Duodenal mucosa (tissue), 2 donors: ENCODE measurements at regions not wholly inside any gene's neighbourhood (a gene's known extent, or its start where the extent isn't known, plus 50 kb on each side); places are given as distances from the start of the nearest gene placed in this dataset.

Experiments
- H3K27ac ChIP-seq: one replicate; pipeline ENCODE4 v1.7.0; 2013; ENCODE audit warnings: low read depth, low read length
- H3K27me3 ChIP-seq, 2 donors: one replicate each; pipeline ENCODE4 v1.7.0; 2013; ENCODE audit warnings: low read length in 2 of 2, control low read depth in 1 of 2; ENCODE audit not compliant: insufficient read depth in 2 of 2, control insufficient read depth in 1 of 2
- H3K36me3 ChIP-seq, 2 donors: one replicate each; pipeline ENCODE4 v1.7.0; 2013; ENCODE audit warnings: low read length in 2 of 2, control low read depth in 1 of 2; ENCODE audit not compliant: insufficient read depth in 2 of 2, control insufficient read depth in 1 of 2
- H3K4me1 ChIP-seq, 2 donors: one replicate each; pipeline ENCODE4 v1.7.0; 2013; ENCODE audit warnings: low read length in 2 of 2, control low read depth in 1 of 2; ENCODE audit not compliant: insufficient read depth in 2 of 2, control insufficient read depth in 1 of 2
- H3K4me3 ChIP-seq, 2 donors: one replicate each; pipeline ENCODE4 v1.7.0; 2013; ENCODE audit warnings: low read length in 2 of 2, low read depth in 1 of 2
- H3K9ac ChIP-seq, 2 donors: one replicate each; pipeline ENCODE4 v1.7.0; 2013; ENCODE audit warnings: low read length in 2 of 2, low read depth in 1 of 2
- H3K9me3 ChIP-seq, 2 donors: one replicate each; pipeline ENCODE4 v1.7.0; 2013; ENCODE audit warnings: low read length in 2 of 2, control low read depth in 1 of 2; ENCODE audit not compliant: control insufficient read depth in 1 of 2

DNA sequence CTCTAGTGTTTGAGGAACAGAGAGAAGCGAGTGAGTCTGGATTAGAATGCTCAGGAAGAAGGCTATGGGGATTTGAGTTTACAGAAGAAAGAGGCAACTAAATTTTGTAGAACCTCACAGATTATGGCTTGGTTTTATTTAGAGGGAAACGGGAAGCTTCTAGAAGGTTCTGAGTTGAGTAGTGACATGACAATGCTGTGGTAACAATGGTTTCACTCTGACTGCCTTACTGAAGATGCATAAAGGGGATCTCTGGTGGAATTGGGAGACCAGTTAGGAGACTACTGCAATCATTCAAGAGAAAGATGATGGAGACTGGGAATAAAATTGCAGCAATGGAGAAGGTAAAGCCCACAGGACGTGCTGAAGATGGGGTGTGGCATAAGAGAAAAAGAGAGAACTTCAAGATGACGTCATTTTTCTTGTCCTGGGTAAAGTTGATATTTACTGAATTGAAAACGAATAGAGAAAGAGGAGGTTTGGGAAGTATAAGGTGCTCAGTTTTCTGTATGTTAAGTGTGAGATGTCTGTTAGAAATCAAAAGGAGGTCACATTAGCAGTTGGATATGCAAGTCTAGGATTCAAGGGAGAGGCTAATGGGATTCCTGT lies 710.1 kb upstream of the NRSN1 start:
- Histone ChIP-seq H3K4me1 (no peaks in the 10 kb centered on the region), H3K27me3 (no peaks in the 10 kb centered on the region), H3K9me3 (no peaks in the 10 kb centered on the region), H3K36me3 (no peaks in the 10 kb centered on the region), H3K4me3 (no peak overlapping the region), H3K27ac (no peak overlapping the region), H3K9ac (no peak overlapping the region)

DNA sequence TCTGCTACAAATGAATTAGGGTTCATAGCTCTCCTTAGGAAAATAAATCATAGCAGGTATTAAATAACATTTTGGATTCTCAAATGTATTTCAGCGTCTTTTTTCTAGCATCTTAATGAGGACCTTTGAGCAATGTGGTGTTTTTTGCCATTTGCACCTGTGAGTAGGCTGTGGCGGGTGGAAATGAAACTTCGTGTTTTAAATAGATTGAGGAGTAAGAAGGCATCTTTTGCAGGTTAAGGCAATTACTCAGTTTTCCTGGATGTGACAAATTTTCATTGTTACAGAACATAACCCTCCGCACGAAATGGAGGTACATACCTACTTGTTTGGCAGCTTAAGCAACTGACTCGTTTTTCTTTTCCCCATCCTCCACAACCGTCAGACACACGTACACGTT lies 708.9 kb upstream of the NRSN1 start:
- Histone ChIP-seq H3K36me3 (no peaks in the 10 kb centered on the region), H3K27me3 (no peaks in the 10 kb centered on the region), H3K9ac (no peak overlapping the region), H3K27ac (no peak overlapping the region), H3K4me3 (no peak overlapping the region), H3K9me3 (no peaks in the 10 kb centered on the region), H3K4me1 (no peaks in the 10 kb centered on the region)

- no peaks in the 10 kb centered on the region for H3K36me3 ChIP-seq
- H3K9ac ChIP-seq = no peak overlapping the region
- no peak overlapping the region for H3K4me3 ChIP-seq
- H3K27ac ChIP-seq = no peak overlapping the region
- H3K27me3 ChIP-seq = no peaks in the 10 kb centered on the region
- H3K4me1 ChIP-seq = no peaks in the 10 kb centered on the region
- no peaks in the 10 kb centered on the region for H3K9me3 ChIP-seq
Measured at GRCh38 chr6:23418095-23418494, 707.9 kb upstream of the NRSN1 start.

DNA sequence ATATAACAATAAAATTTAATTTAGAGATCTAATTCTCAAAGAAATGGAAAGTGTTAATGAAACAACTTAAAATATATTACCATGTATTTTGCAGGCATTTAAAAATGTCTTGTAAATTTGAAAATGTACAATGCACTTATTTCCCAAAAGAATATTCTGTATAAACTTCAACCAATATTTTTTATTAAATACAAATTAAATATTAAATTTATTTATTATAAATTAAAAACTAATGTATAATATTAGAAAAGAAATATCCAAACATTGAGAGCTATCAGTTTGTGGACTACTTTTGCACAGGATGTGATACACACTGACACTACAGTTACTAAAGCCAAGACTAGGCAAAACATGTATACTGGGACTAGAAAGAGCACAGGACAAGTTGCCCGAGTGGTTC lies 707.0 kb upstream of the NRSN1 start:
- H3K27ac ChIP-seq = no peak overlapping the region
- H3K9me3 ChIP-seq = no peaks in the 10 kb centered on the region
- no peaks in the 10 kb centered on the region for H3K4me1 ChIP-seq
- no peaks in the 10 kb centered on the region for H3K27me3 ChIP-seq
- H3K36me3 ChIP-seq = no peaks in the 10 kb centered on the region
- H3K4me3 ChIP-seq = no peak overlapping the region
- no peak overlapping the region for H3K9ac ChIP-seq

DNA sequence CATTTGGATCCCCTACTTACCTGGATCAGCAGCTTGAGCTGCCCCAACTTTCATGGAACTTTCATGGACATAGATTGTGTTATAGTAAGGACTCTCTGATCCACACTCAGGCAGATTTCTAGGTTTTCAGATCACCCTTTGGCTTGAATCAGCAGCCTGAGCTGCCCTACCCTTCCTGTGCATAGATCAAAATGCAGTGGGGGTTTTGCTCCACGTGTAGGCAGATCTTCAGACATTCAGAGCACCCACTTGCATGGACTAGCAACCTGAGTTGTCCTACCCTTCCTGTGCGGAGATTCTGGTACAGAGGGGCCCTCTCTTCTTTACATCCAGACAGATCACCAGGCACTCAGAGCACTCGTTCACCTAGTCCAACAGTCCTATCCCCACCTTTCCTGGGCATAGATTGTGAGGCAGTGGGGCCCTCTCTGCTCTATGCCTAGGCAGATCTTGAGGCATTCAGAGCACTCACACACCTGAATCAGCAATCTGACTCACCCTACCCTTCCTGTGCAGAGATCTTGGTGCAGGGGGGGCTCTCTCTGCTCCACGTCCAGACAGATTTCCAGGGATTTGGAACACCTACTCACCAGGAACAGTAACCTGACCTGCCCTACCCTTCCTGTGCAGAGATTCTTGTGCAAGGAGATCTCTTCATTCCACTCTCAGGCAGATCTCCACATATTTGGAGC lies 705.2 kb upstream of the NRSN1 start:
- Histone ChIP-seq H3K4me1 (no peaks in the 10 kb centered on the region), H3K9me3 (no peaks in the 10 kb centered on the region), H3K27ac (no peak overlapping the region), H3K9ac (no peak overlapping the region), H3K4me3 (no peak overlapping the region), H3K36me3 (no peaks in the 10 kb centered on the region), H3K27me3 (no peaks in the 10 kb centered on the region)

GRCh38 chr6:23424584-23424983 lies 701.4 kb upstream of the NRSN1 start:
- Histone ChIP-seq H3K27ac (no peak overlapping the region), H3K27me3 (no peaks in the 10 kb centered on the region), H3K36me3 (no peaks in the 10 kb centered on the region), H3K9ac (no peak overlapping the region), H3K9me3 (no peaks in the 10 kb centered on the region), H3K4me3 (no peak overlapping the region), H3K4me1 (no peaks in the 10 kb centered on the region)

- no peaks in the 10 kb centered on the region for H3K4me1 ChIP-seq
- no peak overlapping the region for H3K9ac ChIP-seq
- H3K4me3 ChIP-seq = no peak overlapping the region
- no peaks in the 10 kb centered on the region for H3K9me3 ChIP-seq
- no peaks in the 10 kb centered on the region for H3K27me3 ChIP-seq
- H3K36me3 ChIP-seq = no peaks in the 10 kb centered on the region
- H3K27ac ChIP-seq = no peak overlapping the region
Measured at GRCh38 chr6:23435126-23435525, 690.9 kb upstream of the NRSN1 start.

GRCh38 chr6:23435798-23436197 lies 690.2 kb upstream of the NRSN1 start:
- Histone ChIP-seq H3K27ac (no peak overlapping the region), H3K4me3 (no peak overlapping the region), H3K27me3 (no peaks in the 10 kb centered on the region), H3K9ac (no peak overlapping the region), H3K4me1 (no peaks in the 10 kb centered on the region), H3K36me3 (no peaks in the 10 kb centered on the region), H3K9me3 (no peaks in the 10 kb centered on the region)

DNA sequence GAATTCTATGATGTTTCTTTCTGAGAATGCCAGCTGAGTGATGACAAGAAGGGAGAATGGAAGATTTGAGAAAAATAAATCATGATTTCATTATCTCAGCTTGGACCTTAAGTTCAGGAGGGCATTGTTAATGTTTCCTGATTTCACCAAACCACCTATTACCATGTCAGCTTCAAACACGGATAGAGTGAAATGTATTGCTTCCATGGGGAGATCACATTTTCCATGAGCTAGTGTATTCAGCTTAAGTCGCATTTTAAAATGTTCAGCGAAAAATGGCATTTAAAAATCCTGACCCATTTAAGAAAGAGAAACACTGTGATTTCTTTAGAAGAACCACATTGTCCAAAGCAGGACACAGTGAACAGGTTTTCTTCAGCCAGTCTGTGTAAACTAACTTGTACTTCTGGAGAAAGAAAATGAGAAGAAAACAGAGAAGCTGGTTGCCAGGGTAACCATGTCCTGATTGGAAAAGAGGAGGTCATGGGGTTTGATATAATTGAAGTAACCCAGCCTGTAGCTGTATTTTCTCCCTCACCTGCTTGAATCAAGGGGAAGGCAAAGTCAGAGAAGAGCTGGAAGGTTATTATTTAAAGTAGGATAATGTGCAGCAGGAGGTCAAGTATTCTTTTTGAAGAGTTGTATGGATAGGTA lies 684.1 kb upstream of the NRSN1 start:
- no peaks in the 10 kb centered on the region for H3K9me3 ChIP-seq
- no peak overlapping the region for H3K27ac ChIP-seq
- H3K4me1 ChIP-seq = no peaks in the 10 kb centered on the region
- H3K36me3 ChIP-seq = no peaks in the 10 kb centered on the region
- H3K27me3 ChIP-seq = no peaks in the 10 kb centered on the region
- H3K9ac ChIP-seq = no peak overlapping the region
- H3K4me3 ChIP-seq = no peak overlapping the region

DNA sequence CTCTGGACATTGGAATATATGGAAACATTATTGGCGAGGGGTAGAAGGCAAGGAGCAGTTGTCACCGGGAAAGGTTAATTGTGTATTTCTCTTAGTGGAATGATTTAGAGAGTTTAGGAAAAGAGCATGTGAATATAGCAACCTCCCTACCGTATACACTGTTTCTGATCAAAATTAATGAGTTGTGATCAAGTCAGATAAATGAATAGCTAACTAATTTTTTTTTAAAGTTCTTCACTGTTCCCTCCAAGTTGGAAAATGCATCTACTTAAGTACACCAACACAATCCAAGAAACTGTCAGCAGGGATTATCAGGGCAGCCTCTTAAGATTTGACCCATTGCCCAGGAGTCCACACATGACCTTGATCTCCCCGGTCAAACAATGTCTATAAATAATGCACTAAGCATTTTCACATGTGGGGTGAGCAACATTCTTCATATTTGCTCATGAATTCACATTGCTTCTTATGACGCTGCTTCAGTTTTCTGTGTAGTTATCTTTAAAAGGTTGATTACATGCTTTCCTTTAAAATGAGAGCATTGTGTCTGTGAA lies 680.8 kb upstream of the NRSN1 start:
- no peak overlapping the region for H3K4me3 ChIP-seq
- no peaks in the 10 kb centered on the region for H3K36me3 ChIP-seq
- no peak overlapping the region for H3K27ac ChIP-seq
- H3K4me1 ChIP-seq = no peaks in the 10 kb centered on the region
- no peaks in the 10 kb centered on the region for H3K27me3 ChIP-seq
- H3K9me3 ChIP-seq = no peaks in the 10 kb centered on the region
- no peak overlapping the region for H3K9ac ChIP-seq
